H1 (cell line): ENCODE measurements at regions not wholly inside any gene's neighbourhood (a gene's known extent, or its start where the extent isn't known, plus 50 kb on each side); places are given as distances from the start of the nearest gene placed in this dataset.

ENCODE experiments used
- CTCF ChIA-PET: fragments of 300-600 bp; sonication (Branson Sonifier 250); formaldehyde crosslinking; loops from one replicate; lab custom pipeline; 2021; ENCODE audit not compliant: partially characterized antibody; lab: Charles Lee
- POLR2A ChIA-PET: fragments of 300-600 bp; sonication (Branson Sonifier 250); formaldehyde crosslinking; loops from one replicate; lab custom pipeline; 2021; ENCODE audit warnings: inconsistent platforms; ENCODE audit not compliant: partially characterized antibody; lab: Charles Lee
- DNase-seq, 2 experiments: peaks; one replicate each; pipeline versions ENCODE4 v3.0.0 to v3.0.0-alpha.2; 2010 to 2022; ENCODE audit warnings: low spot score in 2 of 2, low read depth in 1 of 2, mixed read lengths in 1 of 2
- FAIRE-seq: peaks from 2 replicates; lab custom pipeline; 2011; peaks lifted over from hg19 to GRCh38; lab: Jason Lieb, UNC
- H2AFZ ChIP-seq: 2 replicates; pipeline ENCODE4 v1.8.1; 2012; ENCODE audit warnings: low read length, inconsistent platforms
- H2AK5ac ChIP-seq: 2 replicates; pipeline ENCODE4 v1.6.1; 2013; ENCODE audit warnings: low read depth, low read length
- H2BK120ac ChIP-seq: replicated peaks from 2 replicates; pipeline ENCODE3; 2013; ENCODE audit warnings: low read depth, low read length, inconsistent platforms
- H2BK12ac ChIP-seq: 2 replicates; pipeline ENCODE4 v1.6.1; 2013; ENCODE audit warnings: low read depth, low read length
- H2BK15ac ChIP-seq: 2 replicates; pipeline ENCODE4 v1.6.1; 2013; ENCODE audit warnings: low read length
- H2BK20ac ChIP-seq: 2 replicates; pipeline ENCODE4 v1.6.1; 2013; ENCODE audit warnings: low read length
- H2BK5ac ChIP-seq: 2 replicates; pipeline ENCODE4 v1.6.1; 2013; ENCODE audit warnings: low read depth, low read length
- H3K14ac ChIP-seq: 2 replicates; pipeline ENCODE4 v1.6.1; 2013; ENCODE audit warnings: inconsistent platforms; ENCODE audit not compliant: insufficient read length
- H3K18ac ChIP-seq: 2 replicates; pipeline ENCODE4 v1.6.1; 2013; ENCODE audit warnings: low read length; ENCODE audit errors: extremely low read depth
- H3K23ac ChIP-seq: 2 replicates; pipeline ENCODE4 v1.6.1; 2013; ENCODE audit warnings: inconsistent platforms; ENCODE audit not compliant: insufficient read length
- H3K23me2 ChIP-seq: 2 replicates; pipeline ENCODE4 v1.6.1; 2013; ENCODE audit warnings: low read depth, low read length
- H3K27ac ChIP-seq: 2 replicates; pipeline ENCODE4 v1.6.1; 2011; ENCODE audit warnings: low read depth, low read length, inconsistent platforms
- H3K27me3 ChIP-seq, 4 experiments: replicated peaks in 1 of 4; 1 replicate in 1 of 4; 2 replicates in 3 of 4; pipeline versions ENCODE4 v1.6.1 to v1.8.1; 2011 to 2013; ENCODE audit warnings: low read length in 3 of 4, mild to moderate bottlenecking in 3 of 4, inconsistent platforms in 2 of 4, mixed read lengths in 2 of 4, moderate library complexity in 1 of 4; ENCODE audit not compliant: control insufficient read depth in 3 of 4, insufficient read depth in 3 of 4; ENCODE audit errors: extremely low read depth in 1 of 4
- H3K36me3 ChIP-seq, 4 experiments: 2 replicates each; pipeline versions ENCODE4 v1.6.1 to v1.8.1; 2011 to 2013; ENCODE audit warnings: mild to moderate bottlenecking in 4 of 4, low read length in 3 of 4, moderate library complexity in 2 of 4, control low read depth in 1 of 4, inconsistent platforms in 1 of 4; ENCODE audit not compliant: insufficient read depth in 4 of 4, control insufficient read depth in 2 of 4
- H3K4ac ChIP-seq: replicated peaks from 2 replicates; pipeline ENCODE3; 2013; ENCODE audit warnings: low read length, low read depth, mixed read lengths, inconsistent platforms; ENCODE audit not compliant: insufficient read length
- H3K4me1 ChIP-seq, 4 experiments: replicated peaks in 1 of 4; 1 replicate in 1 of 4; 2 replicates in 3 of 4; pipeline versions ENCODE4 v1.6.1 to v1.8.1; 2011 to 2013; ENCODE audit warnings: low read length in 3 of 4, inconsistent platforms in 2 of 4, mixed read lengths in 1 of 4; ENCODE audit not compliant: insufficient read depth in 4 of 4, control insufficient read depth in 3 of 4
- H3K4me2 ChIP-seq, 2 experiments: 2 replicates each; pipeline versions ENCODE4 v1.6.1 to v1.8.1; 2011 to 2013; ENCODE audit warnings: low read depth in 2 of 2, low read length in 2 of 2, control low read depth in 1 of 2, inconsistent platforms in 1 of 2, mild to moderate bottlenecking in 1 of 2; ENCODE audit not compliant: insufficient read depth in 1 of 2
- H3K4me3 ChIP-seq, 4 experiments: fragments of 200-600, 300-600 bp in 1 of 4; sonication (generic), shearing (Covaris generic), sonication (Bioruptor Twin) in 1 of 4; 2 replicates each; pipeline versions ENCODE4 v1.5.1 to v1.8.1; 2011 to 2016; ENCODE audit warnings: low read length in 4 of 4, low read depth in 3 of 4, control low read depth in 2 of 4, inconsistent platforms in 2 of 4, mild to moderate bottlenecking in 2 of 4, mixed read lengths in 1 of 4, moderate library complexity in 1 of 4; ENCODE audit not compliant: insufficient read depth in 2 of 4; ENCODE audit errors: extremely low read depth in 1 of 4
- H3K56ac ChIP-seq: replicated peaks from 2 replicates; pipeline ENCODE3; 2013; ENCODE audit warnings: low read depth, mild to moderate bottlenecking, mixed read lengths, low read length, inconsistent platforms; ENCODE audit not compliant: insufficient read length
- H3K79me1 ChIP-seq: 2 replicates; pipeline ENCODE4 v1.6.1; 2013; ENCODE audit warnings: low read depth, low read length, control low read depth
- H3K79me2 ChIP-seq, 2 experiments: 2 replicates each; pipeline versions ENCODE4 v1.6.1 to v1.8.1; 2012 to 2013; ENCODE audit warnings: low read length in 2 of 2, mild to moderate bottlenecking in 2 of 2, inconsistent platforms in 1 of 2; ENCODE audit not compliant: insufficient read depth in 2 of 2, control insufficient read depth in 1 of 2
- H3K9ac ChIP-seq, 4 experiments: replicated peaks in 1 of 4; 1 replicate in 1 of 4; 2 replicates in 3 of 4; pipeline versions ENCODE4 v1.6.1 to v1.8.1; 2011 to 2013; ENCODE audit warnings: low read depth in 3 of 4, low read length in 3 of 4, control low read depth in 2 of 4, mild to moderate bottlenecking in 2 of 4, moderate library complexity in 2 of 4, inconsistent platforms in 1 of 4; ENCODE audit errors: extremely low read depth in 1 of 4
- H3K9me3 ChIP-seq, 2 experiments: 2 replicates each; pipeline versions ENCODE4 v1.6.1 to v1.8.1; 2012 to 2013; ENCODE audit warnings: mild to moderate bottlenecking in 2 of 2, moderate library complexity in 2 of 2, control low read depth in 1 of 2, inconsistent platforms in 1 of 2, low read depth in 1 of 2, low read length in 1 of 2, mixed read lengths in 1 of 2; ENCODE audit not compliant: insufficient read depth in 2 of 2
- H4K20me1 ChIP-seq, 2 experiments: replicated peaks in 1 of 2; 2 replicates each; pipeline versions ENCODE3 to v1.8.1; 2011 to 2013; ENCODE audit warnings: inconsistent platforms in 2 of 2, low read length in 2 of 2, mild to moderate bottlenecking in 1 of 2; ENCODE audit not compliant: insufficient read depth in 2 of 2, control insufficient read depth in 1 of 2
- H4K5ac ChIP-seq: 2 replicates; pipeline ENCODE4 v1.6.1; 2013; ENCODE audit warnings: low read length, low read depth, mixed read lengths, inconsistent platforms; ENCODE audit not compliant: insufficient read length
- H4K8ac ChIP-seq: 2 replicates; pipeline ENCODE4 v1.8.0; 2013; ENCODE audit warnings: mild to moderate bottlenecking, moderate library complexity, low read length, inconsistent platforms; ENCODE audit not compliant: insufficient read depth; ENCODE audit errors: extremely low read depth
- H4K91ac ChIP-seq: replicated peaks from 2 replicates; pipeline ENCODE3; 2013; ENCODE audit warnings: low read length, mixed read lengths, inconsistent platforms; ENCODE audit not compliant: insufficient read length
- ASH2L ChIP-seq: fragments of 200-600, 300-600 bp; sonication (generic); IDR thresholded peaks from one replicate; pipeline ENCODE4 v1.7.1; 2017; ENCODE audit warnings: low read length
- CHD1 ChIP-seq: IDR thresholded peaks from 2 replicates; pipeline ENCODE4 v1.6.1; 2012; ENCODE audit warnings: low read depth, low read length, improper control_type of control experiment
- CTBP2 ChIP-seq: IDR thresholded peaks from 2 replicates; pipeline ENCODE4 v1.7.0; 2011; ENCODE audit warnings: borderline replicate concordance, mild to moderate bottlenecking, moderate library complexity, mixed read lengths, low read length; ENCODE audit not compliant: insufficient read depth, insufficient read length
- EZH2 ChIP-seq: fragments of 200-600 bp; sonication (generic); IDR thresholded peaks from 2 replicates; pipeline ENCODE4 v1.7.1; 2012; ENCODE audit warnings: low read depth, mild to moderate bottlenecking, moderate library complexity, low read length, inconsistent platforms; ENCODE audit not compliant: severe bottlenecking
- HDAC2 ChIP-seq, 2 experiments: fragments of 300-600 bp in 1 of 2; sonication (generic) in 1 of 2; IDR thresholded peaks; 2 replicates each; pipeline ENCODE4 v1.6.1; 2011 to 2012; ENCODE audit warnings: low read depth in 2 of 2, low read length in 2 of 2, mild to moderate bottlenecking in 2 of 2, moderate library complexity in 2 of 2, borderline replicate concordance in 1 of 2, inconsistent platforms in 1 of 2
- JUND ChIP-seq: IDR thresholded peaks from 2 replicates; pipeline ENCODE4 v1.6.1; 2011; ENCODE audit warnings: mild to moderate bottlenecking, improper control_type of control experiment, low read length
- NANOG ChIP-seq: IDR thresholded peaks from 2 replicates; pipeline ENCODE4 v1.6.1; 2011; ENCODE audit warnings: low read length, low read depth, mild to moderate bottlenecking, inconsistent platforms; ENCODE audit not compliant: insufficient read depth, poor library complexity, severe bottlenecking
- SIRT6 ChIP-seq: IDR thresholded peaks from one replicate; pipeline ENCODE4 v1.7.1; 2012; ENCODE audit warnings: low read length, inconsistent platforms
- SRF ChIP-seq: IDR thresholded peaks from 2 replicates; pipeline ENCODE4 v1.6.1; 2011; ENCODE audit warnings: mild to moderate bottlenecking, low read depth, low read length, moderate library complexity
- WGBS, 2 experiments: shearing (Covaris generic) in 1 of 2; methylation state at CpG; one replicate each; pipeline versions ENCODE4 v1.1.6 to v1.1.7; 2013 to 2015; ENCODE audit warnings: low lambda C conversion rate in 2 of 2, mixed read lengths in 2 of 2, inconsistent platforms in 1 of 2, low coverage in 1 of 2, missing lambda C conversion rate in 1 of 2; ENCODE audit not compliant: insufficient replicate concordance in 2 of 2, insufficient coverage in 1 of 2, insufficient read length in 1 of 2; ENCODE audit errors: extremely low coverage in 1 of 2, missing lambda C conversion rate in 1 of 2; 5-methylcytosine and 5-hydroxymethylcytosine counted together
- TF ChIP-seq, protein P1 (sequence below), 3 experiments: IDR thresholded peaks; 1 replicate in 2 of 3; 2 replicates in 1 of 3; pipeline versions ENCODE4 v1.5.1 to v1.6.1; 2011; ENCODE audit warnings: low read length in 3 of 3, mild to moderate bottlenecking in 3 of 3, inconsistent platforms in 2 of 3, low read depth in 1 of 3, moderate library complexity in 1 of 3; ENCODE audit not compliant: insufficient read depth in 1 of 3; ENCODE audit errors: control extremely low read depth in 1 of 3
- TF ChIP-seq, protein P2 (sequence below): IDR thresholded peaks from 2 replicates; pipeline ENCODE4 v1.6.1; 2012; ENCODE audit warnings: inconsistent platforms

DNA sequence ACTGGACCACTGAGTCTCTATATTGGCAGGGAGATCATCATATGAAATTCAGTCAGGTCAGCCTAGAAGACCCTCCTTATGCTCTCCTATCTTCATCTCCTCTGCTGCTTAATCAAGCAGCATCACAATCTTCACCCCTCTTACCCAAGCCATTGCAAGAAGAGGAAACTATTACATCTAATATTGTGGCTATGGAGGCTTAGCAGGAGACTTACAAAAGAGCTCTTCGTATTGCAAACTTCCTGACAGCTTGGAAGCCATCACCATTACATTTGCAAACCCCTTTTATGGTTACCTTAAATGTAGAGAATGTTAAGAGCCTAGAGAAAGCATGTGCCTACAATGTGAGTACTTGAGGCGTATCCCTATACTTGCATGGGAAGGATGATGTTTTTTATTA lies 87.2 kb upstream of the STXBP5 start:
- Histone ChIP-seq H3K18ac (no peak overlapping the region), H4K91ac (no peak overlapping the region), H3K4ac (no peak overlapping the region), H2AK5ac (no peak overlapping the region), H3K56ac (no peak overlapping the region), H3K4me2 (no peak overlapping the region), H3K9ac (no peak overlapping the region), H3K9me3 (no peaks in the 10 kb centered on the region), H3K14ac (no peak overlapping the region), H3K4me1 (no peaks in the 10 kb centered on the region), H3K4me3 (no peak overlapping the region), H3K36me3 (no peaks in the 10 kb centered on the region), H2BK5ac (no peak overlapping the region), H2BK12ac (no peak overlapping the region), H3K27ac (no peak overlapping the region), H3K27me3 (no peaks in the 10 kb centered on the region), H4K8ac (no peak overlapping the region), H2BK120ac (no peak overlapping the region), H3K79me2 (no peaks in the 10 kb centered on the region), H3K79me1 (no peaks in the 10 kb centered on the region), H3K23ac (no peak overlapping the region), H3K23me2 (no peaks in the 10 kb centered on the region), H2BK20ac (no peak overlapping the region; the same call in 1 of the 2 replicates), H2BK15ac (no peak overlapping the region), H4K20me1 (no peaks in the 10 kb centered on the region), H4K5ac (no peak overlapping the region), H2AFZ (0 out of 2 replicates have a peak overlapping the region, but pooled peaks have one; percentile 7)
- POLR2A ChIA-PET = no interaction called here
- WGBS, 2 experiments = 89% methylated on average over 2 of the region's 2 CpGs; no CpG with 5 or more reads in 1 of the 2 experiments
- CTCF ChIA-PET = interaction anchor here (1.7 kb wide), 1 partner anchor 10 kb away, joined by 3 read pairs; no protein-coding TSS in a partner anchor
- DNase-seq (no peak), FAIRE-seq (no peak)
- TF ChIP-seq, protein P1, sequence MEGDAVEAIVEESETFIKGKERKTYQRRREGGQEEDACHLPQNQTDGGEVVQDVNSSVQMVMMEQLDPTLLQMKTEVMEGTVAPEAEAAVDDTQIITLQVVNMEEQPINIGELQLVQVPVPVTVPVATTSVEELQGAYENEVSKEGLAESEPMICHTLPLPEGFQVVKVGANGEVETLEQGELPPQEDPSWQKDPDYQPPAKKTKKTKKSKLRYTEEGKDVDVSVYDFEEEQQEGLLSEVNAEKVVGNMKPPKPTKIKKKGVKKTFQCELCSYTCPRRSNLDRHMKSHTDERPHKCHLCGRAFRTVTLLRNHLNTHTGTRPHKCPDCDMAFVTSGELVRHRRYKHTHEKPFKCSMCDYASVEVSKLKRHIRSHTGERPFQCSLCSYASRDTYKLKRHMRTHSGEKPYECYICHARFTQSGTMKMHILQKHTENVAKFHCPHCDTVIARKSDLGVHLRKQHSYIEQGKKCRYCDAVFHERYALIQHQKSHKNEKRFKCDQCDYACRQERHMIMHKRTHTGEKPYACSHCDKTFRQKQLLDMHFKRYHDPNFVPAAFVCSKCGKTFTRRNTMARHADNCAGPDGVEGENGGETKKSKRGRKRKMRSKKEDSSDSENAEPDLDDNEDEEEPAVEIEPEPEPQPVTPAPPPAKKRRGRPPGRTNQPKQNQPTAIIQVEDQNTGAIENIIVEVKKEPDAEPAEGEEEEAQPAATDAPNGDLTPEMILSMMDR (IDR thresholded peaks at IDR 0.05; ENCODE audit: control extremely low read depth in 1 of 3, insufficient read depth in 1 of 3, low read depth in 1 of 3, low read length in 3 of 3) = no peak
- TF ChIP-seq SIRT6 (no peak), HDAC2 (IDR thresholded peaks at IDR 0.05; ENCODE audit: borderline replicate concordance in 1 of 2, low read depth in 2 of 2, low read length in 2 of 2) (no peak), EZH2 (no peak), CTBP2 (no peak), ASH2L (no peak), CHD1 (no peak), SRF (no peak), JUND (no peak), NANOG (no peak)
- TF ChIP-seq, protein P2, sequence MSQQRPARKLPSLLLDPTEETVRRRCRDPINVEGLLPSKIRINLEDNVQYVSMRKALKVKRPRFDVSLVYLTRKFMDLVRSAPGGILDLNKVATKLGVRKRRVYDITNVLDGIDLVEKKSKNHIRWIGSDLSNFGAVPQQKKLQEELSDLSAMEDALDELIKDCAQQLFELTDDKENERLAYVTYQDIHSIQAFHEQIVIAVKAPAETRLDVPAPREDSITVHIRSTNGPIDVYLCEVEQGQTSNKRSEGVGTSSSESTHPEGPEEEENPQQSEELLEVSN = no peak
